Osteoblast (primary cell): ENCODE measurements at regions not wholly inside any gene's neighbourhood (a gene's known extent, or its start where the extent isn't known, plus 50 kb on each side); places are given as distances from the start of the nearest gene placed in this dataset.

ENCODE experiments used
- DNase-seq: peaks from one replicate; pipeline ENCODE4 v3.0.0; 2011; ENCODE audit warnings: low spot score, mixed read lengths; ENCODE audit not compliant: insufficient read length; ENCODE audit errors: missing footprints
- H2AFZ ChIP-seq: 2 replicates; pipeline ENCODE4 v1.6.0; 2011; ENCODE audit warnings: mild to moderate bottlenecking, low read length
- H3K27ac ChIP-seq: 2 replicates; pipeline ENCODE4 v1.5.1; 2011; ENCODE audit warnings: mild to moderate bottlenecking, low read depth, low read length, moderate library complexity
- H3K27me3 ChIP-seq: 2 replicates; pipeline ENCODE4 v1.6.0; 2012; ENCODE audit warnings: mild to moderate bottlenecking, control low read depth, inconsistent platforms, low read length, moderate library complexity; ENCODE audit not compliant: insufficient read depth
- H3K36me3 ChIP-seq: 2 replicates; pipeline ENCODE4 v1.5.1; 2011; ENCODE audit warnings: mild to moderate bottlenecking, low read length, control low read depth, moderate library complexity; ENCODE audit not compliant: insufficient read depth
- H3K4me1 ChIP-seq: 2 replicates; pipeline ENCODE4 v1.5.1; 2011; ENCODE audit warnings: mild to moderate bottlenecking, low read length, control low read depth, moderate library complexity; ENCODE audit not compliant: insufficient read depth
- H3K4me2 ChIP-seq: 2 replicates; pipeline ENCODE4 v1.6.0; 2011; ENCODE audit warnings: mild to moderate bottlenecking, low read length; ENCODE audit not compliant: insufficient read depth
- H3K4me3 ChIP-seq: fragments of 200-600 bp; sonication (generic); 3 replicates; pipeline ENCODE4 v1.5.1; 2012; ENCODE audit warnings: mild to moderate bottlenecking, low read length, inconsistent platforms; ENCODE audit not compliant: insufficient read depth
- H3K79me2 ChIP-seq: 2 replicates; pipeline ENCODE4 v1.6.0; 2012; ENCODE audit warnings: mild to moderate bottlenecking, low read length, control low read depth, inconsistent platforms; ENCODE audit not compliant: insufficient read depth
- H3K9me3 ChIP-seq: 2 replicates; pipeline ENCODE4 v1.5.1; 2011; ENCODE audit warnings: low read depth, low read length, control low read depth
- H4K20me1 ChIP-seq: 2 replicates; pipeline ENCODE4 v1.6.0; 2012; ENCODE audit warnings: mild to moderate bottlenecking, low read length, control low read depth; ENCODE audit not compliant: insufficient read depth
- TF ChIP-seq, protein P1 (sequence below): IDR thresholded peaks from 2 replicates; pipeline ENCODE4 v1.5.1; 2011; ENCODE audit warnings: mild to moderate bottlenecking, low read depth, low read length, moderate library complexity; ENCODE audit errors: extremely low read depth

DNA sequence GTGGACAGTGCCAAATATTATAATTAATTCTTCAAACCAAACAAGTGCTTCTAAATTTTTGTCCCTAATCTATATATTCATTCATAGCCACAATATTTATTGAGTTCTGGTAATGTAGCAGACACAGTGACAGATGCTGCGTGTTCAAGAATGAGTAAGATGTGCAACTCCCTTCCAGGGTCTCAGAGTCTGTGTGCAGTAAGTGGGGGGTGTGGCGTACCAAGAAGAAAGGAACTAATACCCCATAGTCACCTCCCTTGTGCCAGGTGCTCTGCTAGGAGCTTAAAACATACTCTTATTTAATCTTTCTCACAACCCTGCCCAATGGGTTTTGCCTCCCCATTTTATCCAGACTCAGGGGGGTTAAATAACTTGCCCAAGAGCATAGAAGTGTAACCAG, 358.7 kb downstream of the BARHL2 start:
- no peaks in the 10 kb centered on the region for H3K4me1 ChIP-seq
- no peaks in the 10 kb centered on the region for H4K20me1 ChIP-seq
- no peak overlapping the region for H3K4me3 ChIP-seq
- TF ChIP-seq, protein P1, sequence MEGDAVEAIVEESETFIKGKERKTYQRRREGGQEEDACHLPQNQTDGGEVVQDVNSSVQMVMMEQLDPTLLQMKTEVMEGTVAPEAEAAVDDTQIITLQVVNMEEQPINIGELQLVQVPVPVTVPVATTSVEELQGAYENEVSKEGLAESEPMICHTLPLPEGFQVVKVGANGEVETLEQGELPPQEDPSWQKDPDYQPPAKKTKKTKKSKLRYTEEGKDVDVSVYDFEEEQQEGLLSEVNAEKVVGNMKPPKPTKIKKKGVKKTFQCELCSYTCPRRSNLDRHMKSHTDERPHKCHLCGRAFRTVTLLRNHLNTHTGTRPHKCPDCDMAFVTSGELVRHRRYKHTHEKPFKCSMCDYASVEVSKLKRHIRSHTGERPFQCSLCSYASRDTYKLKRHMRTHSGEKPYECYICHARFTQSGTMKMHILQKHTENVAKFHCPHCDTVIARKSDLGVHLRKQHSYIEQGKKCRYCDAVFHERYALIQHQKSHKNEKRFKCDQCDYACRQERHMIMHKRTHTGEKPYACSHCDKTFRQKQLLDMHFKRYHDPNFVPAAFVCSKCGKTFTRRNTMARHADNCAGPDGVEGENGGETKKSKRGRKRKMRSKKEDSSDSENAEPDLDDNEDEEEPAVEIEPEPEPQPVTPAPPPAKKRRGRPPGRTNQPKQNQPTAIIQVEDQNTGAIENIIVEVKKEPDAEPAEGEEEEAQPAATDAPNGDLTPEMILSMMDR, result no peak
- no peak overlapping the region for H3K27ac ChIP-seq
- DNase-seq, result no peak
- H3K9me3 ChIP-seq, result no peaks in the 10 kb centered on the region
- no peak overlapping the region for H2AFZ ChIP-seq
- H3K27me3 ChIP-seq, result no peaks in the 10 kb centered on the region
- no peak overlapping the region for H3K4me2 ChIP-seq
- no peaks in the 10 kb centered on the region for H3K79me2 ChIP-seq
- H3K36me3 ChIP-seq, result no peaks in the 10 kb centered on the region

DNA sequence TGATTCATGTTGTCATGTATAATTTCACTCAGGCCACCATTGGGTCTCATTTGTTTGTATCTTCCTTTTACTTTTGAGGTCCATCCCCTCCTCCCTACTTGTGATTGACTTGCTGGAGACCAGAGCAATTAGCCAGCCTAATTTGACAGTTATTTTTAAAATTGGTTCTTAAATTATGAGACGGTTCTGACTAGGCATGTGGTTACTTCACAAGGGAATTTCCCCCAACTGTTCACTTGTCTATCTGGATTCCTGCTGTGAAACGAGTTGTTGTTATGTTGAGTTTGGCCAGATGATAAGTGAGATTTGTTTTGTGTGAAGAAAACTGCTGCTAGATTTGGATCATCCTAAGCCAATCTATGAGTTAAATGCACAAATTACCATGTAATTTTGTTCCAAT, 359.1 kb downstream of the BARHL2 start:
- H3K27me3 ChIP-seq, result no peaks in the 10 kb centered on the region
- TF ChIP-seq, protein P1, result no peak
- H4K20me1 ChIP-seq, result no peaks in the 10 kb centered on the region
- H3K36me3 ChIP-seq, result no peaks in the 10 kb centered on the region
- no peaks in the 10 kb centered on the region for H3K4me1 ChIP-seq
- no peaks in the 10 kb centered on the region for H3K79me2 ChIP-seq
- no peak for DNase-seq
- no peak overlapping the region for H3K4me2 ChIP-seq
- H3K27ac ChIP-seq, result no peak overlapping the region
- H3K4me3 ChIP-seq, result no peak overlapping the region
- H2AFZ ChIP-seq, result no peak overlapping the region
- H3K9me3 ChIP-seq, result no peaks in the 10 kb centered on the region

DNA sequence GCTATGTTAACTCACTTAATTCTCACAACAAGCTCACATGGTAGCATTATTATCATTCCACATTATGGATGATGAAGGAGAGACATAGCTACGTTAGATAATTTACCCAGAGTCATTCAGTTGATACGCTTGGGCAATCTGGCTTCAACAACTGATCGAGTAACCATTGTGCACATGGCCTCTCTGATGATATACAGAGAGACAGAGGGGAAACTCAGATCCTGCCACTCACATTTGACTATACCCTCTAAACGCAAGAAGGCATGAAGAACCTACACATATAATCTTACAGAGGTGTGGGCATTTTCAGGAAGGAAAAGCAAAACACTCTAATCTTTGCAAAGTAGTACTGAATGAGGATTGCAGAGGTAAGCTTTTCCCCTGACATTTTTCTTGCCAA, 360.1 kb downstream of the BARHL2 start:
- TF ChIP-seq, protein P1, result no peak
- Histone ChIP-seq H3K36me3 (no peaks in the 10 kb centered on the region), H3K4me3 (no peak overlapping the region), H4K20me1 (no peaks in the 10 kb centered on the region), H3K9me3 (no peaks in the 10 kb centered on the region), H3K4me1 (no peaks in the 10 kb centered on the region), H3K79me2 (no peaks in the 10 kb centered on the region), H2AFZ (no peak overlapping the region), H3K27ac (no peak overlapping the region), H3K4me2 (no peak overlapping the region), H3K27me3 (no peaks in the 10 kb centered on the region)
- no peak for DNase-seq

DNA sequence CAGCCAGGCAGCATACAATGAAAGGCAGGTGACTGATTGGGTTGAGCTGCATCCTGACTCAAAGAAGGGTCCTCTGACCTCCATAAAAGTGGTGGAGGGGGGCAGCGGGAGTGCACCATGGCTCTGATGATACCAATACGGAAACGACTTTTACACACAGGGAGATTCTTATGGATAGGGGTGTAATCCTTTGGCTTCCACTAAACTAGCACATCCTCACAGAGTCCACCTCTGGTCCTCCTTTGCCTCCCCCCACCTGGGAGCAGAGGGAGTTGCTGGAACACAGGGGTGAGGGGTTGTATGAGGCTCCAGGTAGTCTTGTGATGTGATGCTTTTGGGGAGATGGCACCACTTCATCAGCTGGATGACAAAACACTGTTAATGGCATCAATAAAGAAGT, 361.0 kb downstream of the BARHL2 start:
- H3K4me2 ChIP-seq, result no peak overlapping the region
- no peak overlapping the region for H3K4me3 ChIP-seq
- DNase-seq, result no peak
- H3K79me2 ChIP-seq, result no peaks in the 10 kb centered on the region
- H3K36me3 ChIP-seq, result no peaks in the 10 kb centered on the region
- TF ChIP-seq, protein P1, result no peak
- H2AFZ ChIP-seq, result no peak overlapping the region
- no peaks in the 10 kb centered on the region for H3K9me3 ChIP-seq
- H3K4me1 ChIP-seq, result no peaks in the 10 kb centered on the region
- no peak overlapping the region for H3K27ac ChIP-seq
- H3K27me3 ChIP-seq, result no peaks in the 10 kb centered on the region
- no peaks in the 10 kb centered on the region for H4K20me1 ChIP-seq
